IPS DF 19.7 (cell line): ENCODE measurements at regions not wholly inside any gene's neighbourhood (a gene's known extent, or its start where the extent isn't known, plus 50 kb on each side); places are given as distances from the start of the nearest gene placed in this dataset.
"Not testable (repeated sequence)": the region's sequence is repeated elsewhere in the genome, so short reads cannot be mapped to it uniquely, and the experiment has no call there.

Experiments
- DNase-seq: peaks from one replicate; pipeline ENCODE4 v3.0.0-alpha.2; 2013; ENCODE audit warnings: low read depth, low spot score

DNA sequence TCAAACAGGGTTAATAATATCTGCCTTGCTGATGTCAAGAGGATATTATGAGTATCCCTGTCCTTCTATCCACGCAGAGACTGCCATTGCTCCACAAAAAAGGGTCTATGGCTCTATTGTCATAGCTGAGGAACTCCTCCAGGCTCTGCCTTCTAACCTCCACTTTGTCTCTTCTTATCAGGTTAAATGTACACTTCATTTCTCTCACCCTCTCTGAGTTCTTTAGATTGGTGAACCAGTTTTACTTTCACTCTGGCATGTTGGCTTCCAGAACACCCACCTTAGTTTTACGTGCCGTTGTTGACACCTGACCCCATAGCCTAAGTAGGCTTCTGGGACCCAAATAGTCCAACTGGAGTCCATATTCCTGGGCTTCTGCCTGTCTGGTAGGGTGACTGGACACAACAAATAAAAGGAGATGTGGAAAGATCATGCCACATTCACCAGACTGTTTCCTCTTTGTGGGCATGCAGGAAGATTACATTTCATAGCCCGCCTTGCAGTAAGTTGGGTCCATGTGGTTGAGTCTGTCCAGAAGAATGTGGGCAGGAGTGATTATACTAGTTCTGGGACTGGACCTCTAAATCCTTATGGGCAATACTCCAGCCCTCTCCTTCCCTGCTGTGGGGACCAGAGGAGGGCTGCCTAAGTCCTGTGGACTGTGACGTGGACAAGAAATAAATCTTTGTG lies 350.4 kb upstream of the CLINT1 start:
- DNase-seq: no peak

DNA sequence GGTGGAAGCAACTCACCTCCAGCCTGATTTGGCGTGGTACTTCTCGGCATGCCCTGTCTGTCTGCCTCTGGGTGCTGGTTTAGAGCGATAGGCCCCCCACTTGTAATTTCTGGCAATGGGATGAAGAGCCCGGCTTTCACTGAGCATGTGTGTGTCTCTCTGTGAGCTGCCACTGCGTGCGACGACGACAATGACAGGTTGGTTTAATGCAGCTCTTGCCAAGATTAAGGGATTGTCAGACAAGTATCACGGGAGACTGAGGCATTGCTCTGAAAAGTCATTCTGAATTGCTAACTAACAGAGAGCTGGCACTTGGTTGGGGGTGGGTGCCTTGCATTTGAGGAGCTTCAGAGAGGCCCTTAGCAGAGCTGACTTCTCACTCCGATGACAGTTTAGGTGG lies 348.8 kb upstream of the CLINT1 start:
- no peak for DNase-seq

DNA sequence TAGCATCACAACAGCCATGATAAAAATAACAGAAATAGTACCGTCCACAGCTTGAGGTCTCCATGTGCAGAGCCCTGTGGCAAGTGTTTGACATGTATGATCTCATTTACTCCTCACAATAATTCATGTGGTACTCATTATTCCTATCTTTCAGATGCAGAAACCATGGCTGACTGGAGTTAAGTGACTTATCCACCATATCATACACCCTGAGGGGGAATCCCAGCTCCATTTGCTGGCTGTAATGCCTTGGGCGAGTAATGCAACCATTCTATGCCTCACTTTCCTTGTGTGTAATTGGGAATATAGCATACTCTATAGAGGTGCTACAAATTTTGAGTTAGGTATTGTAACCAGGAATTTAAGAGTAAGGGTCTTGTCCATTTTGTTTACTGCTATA lies 347.0 kb upstream of the CLINT1 start:
- DNase-seq: no peak

DNA sequence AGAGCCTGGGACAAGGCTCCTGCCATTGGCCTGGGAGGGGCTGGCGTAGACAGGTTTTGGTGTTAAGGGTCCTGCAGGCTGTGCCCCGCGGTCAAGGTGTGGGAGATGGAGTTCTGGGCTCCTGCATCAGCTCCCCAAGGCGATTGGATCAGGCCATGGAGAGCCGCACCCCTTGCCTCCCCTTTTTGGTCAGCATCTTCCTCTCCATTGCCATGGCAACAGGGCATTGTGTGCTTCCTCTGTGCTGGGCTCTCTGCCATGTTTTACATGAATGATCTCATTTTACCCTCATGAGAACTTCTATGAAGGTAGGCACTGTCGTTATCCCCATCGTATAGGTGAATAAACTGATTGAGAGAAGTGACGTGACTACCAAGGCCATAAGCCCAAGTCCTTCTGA lies 344.3 kb upstream of the CLINT1 start:
- no peak for DNase-seq

DNA sequence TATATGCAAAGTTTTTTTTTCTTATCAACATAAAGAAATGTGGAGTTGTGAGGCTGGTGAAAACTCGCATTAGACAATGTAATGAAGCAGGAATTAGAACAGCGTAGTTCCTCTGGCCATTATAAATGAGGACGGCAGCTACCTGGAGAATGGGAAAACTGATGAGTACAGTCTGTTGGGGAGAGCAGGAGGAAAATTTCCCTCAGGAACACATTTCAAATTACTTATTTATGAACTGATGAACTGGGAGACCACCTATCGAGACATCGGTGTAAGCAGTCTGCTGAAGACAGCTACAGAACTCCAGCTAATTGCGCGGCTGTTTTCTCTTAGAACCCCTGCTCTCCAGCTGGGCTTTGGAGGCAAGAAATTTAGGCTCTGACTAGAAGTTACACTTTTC lies 343.9 kb upstream of the CLINT1 start:
- DNase-seq: no peak

DNA sequence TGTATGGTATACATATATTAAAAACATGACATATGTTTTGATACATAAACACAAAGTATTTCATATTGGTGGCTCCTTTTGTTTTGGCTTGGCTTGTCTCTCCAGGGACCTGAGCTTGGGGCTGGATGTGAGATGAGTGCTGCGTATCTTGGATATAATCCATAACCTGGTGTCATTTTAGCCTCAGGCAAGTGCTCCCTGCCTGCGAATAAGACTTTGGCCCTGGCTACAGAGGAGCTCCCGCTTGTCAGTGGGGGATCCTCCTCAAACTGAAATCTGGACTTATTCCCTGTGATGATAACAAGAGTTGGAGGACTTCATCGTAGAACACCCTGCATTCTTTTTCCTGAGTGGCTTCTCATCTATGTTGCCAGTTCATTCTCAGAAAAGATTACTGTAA lies 341.7 kb upstream of the CLINT1 start:
- no peak for DNase-seq

DNA sequence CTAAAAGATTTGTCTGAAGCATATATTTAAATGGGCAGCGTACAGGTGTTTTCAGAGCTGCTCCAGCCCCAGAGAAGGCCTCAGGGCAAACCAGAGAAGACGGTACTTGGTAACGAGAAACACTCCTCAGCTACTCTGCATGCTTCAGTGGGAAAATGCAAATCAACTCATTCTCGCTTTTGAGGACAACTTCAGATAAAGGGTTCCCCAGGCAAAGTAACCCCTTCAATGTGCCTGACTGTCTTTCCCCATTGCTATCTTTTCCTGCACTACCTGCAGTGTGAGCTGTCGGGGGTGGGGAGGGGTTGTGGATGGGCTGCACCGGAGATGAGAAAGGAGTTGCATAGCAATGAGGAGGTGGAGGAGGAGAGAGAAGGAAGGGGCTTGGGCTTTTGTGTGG lies 339.7 kb upstream of the CLINT1 start:
- no peak for DNase-seq

DNA sequence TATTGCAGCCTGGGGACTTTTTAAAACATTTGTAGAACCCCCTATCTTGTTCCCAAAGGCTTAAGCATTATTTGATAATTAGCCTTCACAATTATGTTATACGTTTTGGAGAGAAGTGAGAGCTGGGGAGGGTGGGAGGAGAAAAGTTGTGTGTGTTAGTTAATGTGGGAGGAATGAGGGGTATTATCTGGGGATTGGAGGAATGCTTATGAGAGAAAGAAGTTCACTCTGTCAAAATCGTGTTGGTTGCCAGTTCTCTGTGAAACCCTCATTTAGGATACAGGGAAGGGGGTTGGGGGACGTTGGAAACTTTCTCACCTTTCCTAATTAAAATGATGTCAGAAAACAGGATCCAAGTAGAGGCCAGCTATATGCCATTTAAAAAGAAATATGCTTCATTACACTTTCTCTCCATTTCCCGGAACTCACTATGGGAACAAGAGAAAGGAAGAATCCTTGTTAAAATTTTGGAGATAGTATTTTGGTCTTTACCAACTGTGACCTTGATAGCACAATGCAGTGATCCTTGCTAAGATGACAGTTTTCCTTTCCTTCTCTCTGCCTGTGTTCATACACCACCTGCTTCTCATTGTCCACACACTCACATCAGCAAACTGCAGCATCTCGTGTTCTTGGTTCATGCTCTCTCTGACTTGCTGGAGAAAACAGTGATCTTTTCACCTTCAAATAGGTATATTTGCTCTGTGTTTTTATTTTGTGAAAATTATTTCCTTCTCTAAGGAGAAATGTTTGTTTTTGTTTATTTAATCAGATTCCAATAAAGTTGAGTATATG lies 336.7 kb upstream of the CLINT1 start:
- no peak for DNase-seq

DNA sequence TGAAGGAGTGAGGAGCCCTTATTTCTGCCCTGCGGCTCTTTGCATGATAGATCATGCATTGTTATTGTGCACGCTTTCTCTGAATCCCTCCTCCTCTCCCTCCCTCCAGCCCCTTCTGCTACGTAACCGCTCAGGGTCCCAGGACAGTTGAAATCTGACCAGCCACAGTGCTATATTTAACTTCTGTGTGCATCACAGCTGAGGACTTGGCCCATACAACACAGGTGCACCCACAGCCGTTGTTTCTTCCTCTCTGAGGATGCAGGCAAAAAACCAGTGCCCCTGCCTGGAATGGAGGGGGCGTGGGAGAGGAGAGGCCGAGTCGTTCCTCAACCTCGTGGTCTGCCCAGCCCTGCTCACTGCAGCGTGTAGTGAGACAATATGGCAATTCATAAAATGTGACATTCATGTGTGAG lies 335.6 kb upstream of the CLINT1 start:
- no peak for DNase-seq

DNA sequence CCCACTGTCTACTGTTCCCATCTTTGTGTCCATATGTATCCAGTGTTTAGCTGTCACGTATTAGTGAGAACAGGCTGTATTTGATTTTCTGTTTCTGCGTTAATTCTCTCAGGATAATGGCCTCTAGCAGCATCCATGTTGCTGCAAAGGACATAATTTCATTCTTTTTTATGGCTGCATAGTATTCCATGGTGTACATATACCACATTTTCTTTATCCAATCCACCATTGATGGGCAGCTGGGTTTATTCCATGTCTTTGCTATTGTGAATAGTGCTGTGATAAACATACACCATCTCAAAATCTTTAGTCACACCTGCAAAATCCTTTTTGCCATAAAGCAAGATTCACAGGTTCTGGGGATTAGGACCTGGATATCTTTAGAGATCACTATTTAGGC lies 334.4 kb upstream of the CLINT1 start:
- not testable (repeated sequence) for DNase-seq

DNA sequence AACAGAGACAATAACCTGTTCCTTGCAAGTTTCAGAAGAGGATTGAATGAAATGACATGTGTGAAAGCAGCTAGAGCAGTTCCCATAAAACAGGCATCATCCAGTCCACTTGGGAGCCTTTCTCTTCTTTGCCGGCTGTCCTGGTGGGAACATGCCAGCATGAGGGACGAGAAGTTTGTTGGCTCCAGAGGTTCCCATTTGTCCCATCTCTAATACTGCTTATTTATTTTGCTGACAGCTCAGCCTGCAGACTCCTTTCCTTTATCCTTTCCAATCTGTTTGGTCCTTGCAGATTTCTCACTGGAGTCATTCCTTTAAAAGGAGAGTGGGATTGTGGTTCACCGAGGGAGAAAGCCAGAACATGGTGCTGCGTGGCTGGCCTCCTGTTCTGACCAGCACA lies 321.5 kb upstream of the CLINT1 start:
- no peak for DNase-seq

DNA sequence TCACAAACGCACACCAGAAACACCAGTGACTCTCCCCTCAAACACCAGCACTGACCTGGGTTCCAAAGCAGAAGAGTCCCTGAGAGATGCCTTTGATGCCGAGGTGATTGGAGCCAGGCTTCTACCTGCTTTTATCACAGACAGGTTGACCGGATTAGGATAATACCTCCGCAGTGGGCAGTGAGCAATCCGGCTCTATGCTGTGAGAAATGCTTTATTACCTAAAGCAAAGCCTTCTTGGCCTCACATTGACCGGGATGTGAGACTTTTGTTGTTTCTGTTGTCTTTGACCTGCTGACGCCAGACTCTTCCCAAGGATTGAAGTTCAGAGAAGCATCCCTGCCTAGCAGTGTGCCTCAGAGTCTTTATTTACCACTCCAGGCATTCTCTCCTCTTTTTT lies 320.3 kb upstream of the CLINT1 start:
- DNase-seq: no peak

DNA sequence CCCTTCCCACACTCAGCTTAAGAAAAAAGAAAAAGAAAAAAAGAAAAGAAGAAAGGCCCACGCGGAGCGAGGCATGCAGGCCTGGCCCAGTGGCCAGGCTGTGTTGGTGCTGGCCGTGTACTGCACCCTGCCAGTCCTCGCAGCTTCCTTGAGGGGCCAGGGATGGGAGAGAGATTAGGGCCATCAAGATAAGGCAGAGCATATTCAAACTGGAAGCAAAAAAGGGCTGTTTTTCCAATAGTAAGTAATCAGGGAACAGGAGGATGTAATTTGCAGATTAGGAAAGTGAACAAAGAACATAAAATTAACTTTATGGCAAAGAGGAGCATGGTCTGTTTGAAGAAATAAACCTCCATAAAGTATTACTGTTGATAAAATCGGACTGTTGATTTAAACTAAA lies 319.6 kb upstream of the CLINT1 start:
- no peak for DNase-seq

DNA sequence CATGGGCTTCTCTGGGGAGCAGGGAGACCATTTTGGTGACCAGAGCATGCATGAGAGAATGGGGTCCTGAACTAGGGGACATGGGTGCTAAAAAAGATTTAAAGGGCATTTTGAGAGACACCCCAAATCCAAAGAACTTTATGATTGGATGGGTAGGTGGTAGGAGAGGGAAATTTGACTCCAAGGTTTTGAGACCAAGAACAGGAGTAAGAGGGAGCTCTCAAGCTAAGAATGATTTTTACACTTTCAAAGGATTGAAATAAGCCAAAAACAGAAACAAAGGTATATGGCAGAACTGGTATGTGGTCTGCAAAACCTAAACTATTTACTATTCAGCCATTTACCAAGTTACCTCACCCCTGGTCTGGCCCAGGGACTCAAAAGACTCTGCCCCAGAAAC lies 318.2 kb upstream of the CLINT1 start:
- no peak for DNase-seq

DNA sequence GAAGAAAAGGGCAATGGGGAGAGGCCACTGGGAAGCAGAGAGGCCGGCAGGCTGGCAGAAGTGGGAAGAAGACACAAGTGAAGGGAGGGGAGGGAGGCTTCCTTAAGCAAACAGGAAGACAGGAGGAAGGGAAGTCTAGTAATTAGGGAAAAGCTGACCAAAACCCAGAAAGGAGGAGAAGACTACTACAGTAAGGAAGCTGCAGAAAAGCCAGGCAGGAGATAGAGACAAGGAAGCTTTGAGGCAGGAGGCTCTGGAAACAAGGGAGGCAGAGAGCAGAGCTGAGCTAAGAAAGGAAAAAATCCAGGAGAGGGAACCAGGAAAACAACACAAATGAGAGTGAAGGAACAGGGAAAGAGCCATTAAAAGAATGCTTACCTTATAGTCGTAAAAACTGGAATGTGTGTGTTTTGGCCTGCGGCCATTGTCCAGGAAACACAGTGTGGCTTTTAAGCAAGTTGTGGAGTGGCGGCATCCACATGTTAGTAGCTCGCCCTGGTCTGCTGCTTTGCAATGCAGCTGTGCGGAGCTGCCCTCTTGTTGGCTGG lies 317.1 kb upstream of the CLINT1 start:
- DNase-seq: no peak

DNA sequence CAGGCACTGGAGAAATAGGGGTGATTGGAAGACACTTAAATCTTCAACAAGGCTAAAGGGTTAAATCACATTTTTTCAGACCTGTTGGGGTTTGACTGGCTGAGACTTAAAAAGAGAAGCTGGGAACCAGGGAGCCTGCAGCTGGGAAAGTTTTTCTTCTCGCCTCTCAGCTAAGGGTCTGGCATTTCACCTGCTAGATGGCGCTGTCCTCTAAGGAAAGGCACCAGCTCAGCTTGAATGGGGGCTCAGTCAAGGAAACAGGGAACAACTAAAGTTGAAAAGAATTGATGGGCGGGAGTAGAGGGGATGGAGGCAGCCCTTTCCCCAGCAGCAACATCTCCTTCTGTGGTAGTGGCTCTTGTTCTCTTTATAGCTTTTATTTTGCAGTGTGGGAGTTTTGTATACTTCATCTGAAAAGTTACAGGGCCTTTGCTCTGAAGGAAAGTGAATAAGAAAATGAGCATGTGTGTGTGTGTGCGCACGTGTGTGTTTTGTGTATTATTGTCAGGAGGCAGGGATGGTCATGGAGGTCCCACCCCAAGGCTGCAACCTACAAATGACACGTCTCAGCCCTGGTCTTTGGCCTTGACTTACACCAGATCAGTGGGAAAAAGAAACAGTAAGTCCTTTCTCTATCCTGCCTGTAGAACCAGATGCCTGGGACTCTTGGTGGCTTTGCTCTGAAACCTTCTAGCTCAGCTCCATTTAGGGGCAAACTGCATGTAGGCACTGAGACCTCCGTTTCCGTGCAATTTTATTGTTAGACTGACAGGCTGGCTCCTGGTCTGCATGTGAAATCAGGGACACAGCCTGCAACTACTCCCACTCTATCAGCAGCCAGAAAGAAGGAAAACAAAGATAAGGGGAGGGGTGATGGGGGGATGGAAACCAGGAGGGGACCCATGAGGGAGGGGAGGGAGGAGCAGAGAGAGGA lies 316.2 kb upstream of the CLINT1 start:
- DNase-seq: peak; percentile 54

DNA sequence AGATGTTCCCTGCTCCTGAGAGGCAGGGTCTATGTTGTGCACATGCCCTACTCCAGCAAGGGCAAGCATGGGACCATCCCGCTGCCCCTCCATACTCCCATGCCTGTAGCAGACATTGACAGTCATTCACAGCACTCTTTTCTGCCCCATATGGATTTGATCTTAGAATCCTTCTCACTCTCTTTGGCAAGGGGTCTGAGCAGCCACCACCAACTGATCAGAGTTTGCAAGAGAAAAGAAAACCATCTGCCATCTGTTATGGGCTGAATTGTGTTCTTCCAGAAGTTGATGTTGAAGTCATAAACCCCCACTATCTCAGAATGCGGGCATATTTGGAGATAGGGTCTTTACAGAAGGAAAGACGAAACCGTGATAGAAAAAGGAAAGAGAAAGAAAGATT lies 315.1 kb upstream of the CLINT1 start:
- no peak for DNase-seq

DNA sequence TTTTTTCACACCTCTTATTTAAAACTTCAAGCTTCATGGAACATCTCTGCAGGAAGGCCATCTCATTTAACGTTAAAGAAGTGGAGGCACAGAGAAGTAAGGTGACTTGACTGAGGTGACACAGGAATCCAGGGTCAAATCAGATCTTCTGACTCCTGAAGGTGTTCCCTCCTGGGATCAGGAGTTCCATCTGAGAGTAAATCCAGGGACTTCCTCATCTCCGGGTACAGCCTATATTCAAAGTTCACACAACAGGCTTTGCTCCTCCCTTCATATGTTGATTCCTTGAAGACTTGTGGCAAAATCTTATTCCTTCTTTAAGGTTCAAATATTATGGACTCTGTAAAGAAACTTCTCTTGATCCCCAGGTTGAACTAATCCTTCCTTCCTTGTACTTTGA lies 313.1 kb upstream of the CLINT1 start:
- no peak for DNase-seq

DNA sequence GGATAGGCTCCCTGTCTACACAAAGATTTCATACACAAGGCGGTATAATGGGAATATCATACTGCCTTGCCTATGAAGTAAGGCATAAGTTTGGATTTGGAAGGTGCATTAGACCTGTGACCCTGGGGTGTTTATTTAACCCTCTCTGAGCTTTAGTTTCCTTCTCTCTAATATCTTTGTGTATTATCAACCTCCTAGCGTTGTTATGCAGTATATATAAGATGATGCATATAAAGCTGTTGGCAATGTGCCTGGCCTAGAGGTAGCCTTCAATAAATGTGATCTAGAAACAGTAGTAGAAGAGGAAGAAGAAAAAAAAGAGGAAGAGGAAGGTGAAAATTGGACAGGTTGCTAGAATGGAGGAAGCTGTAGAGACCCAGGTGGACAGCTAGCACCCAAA lies 311.6 kb upstream of the CLINT1 start:
- no peak for DNase-seq

DNA sequence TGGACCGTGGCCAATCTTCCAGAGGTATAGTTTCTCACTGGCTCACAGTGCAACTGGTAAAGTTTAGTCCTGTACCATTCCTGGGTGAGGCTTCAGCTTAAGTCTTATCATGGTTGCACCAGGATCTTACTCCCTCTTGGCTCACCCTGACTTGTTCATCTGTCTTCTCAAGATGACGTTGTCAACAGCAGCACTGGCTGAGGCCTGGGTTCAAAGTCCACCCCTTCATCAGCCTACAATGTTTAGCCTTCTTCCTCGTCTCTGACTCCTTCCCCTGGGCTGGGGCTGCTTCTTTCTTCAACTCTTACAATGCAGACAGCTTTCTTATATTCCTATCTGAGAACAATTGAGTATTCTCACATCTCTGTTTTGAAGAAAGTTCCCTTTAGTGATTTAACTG lies 311.1 kb upstream of the CLINT1 start:
- DNase-seq: no peak

DNA sequence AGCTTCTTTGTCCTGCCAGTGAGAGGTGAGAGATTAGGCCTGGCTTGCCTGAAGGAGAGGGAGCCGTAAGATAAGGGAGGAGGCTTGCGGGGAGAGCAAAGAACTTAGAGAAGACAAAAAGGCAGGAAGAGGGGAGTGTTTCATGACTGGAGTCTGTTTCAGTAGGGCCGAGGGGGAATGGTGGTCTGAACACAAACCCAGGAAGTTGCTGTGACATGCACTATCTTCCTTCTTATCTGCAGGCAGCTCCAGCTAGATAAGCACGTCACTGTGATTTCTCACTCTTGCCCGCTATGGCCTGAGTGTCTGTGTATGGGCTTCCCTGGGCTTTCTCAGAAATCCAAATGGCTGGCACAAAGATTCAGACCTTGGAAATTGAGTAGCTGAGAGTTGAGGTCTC lies 307.5 kb upstream of the CLINT1 start:
- no peak for DNase-seq

DNA sequence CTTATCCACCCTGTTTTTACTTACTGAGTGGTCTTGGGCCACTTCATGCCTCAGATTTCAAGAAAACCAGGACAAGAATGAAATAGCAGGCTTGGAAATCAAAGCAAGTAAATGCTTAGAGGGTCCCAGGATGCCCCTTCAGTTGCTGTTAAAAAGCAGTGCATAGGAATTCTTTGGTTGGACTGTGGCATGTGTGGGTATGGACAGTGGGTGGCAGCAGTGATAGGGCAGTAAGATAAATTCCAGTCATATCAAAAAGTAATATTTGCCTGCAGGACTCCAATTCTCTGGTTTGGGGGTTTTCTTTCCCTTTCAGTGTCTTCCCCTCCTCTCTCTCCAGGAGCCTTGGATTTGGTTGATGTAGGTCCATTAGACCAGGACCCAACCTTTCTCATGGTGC lies 306.7 kb upstream of the CLINT1 start:
- no peak for DNase-seq
